Erythroblast (primary cell): ENCODE measurements at regions not wholly inside any gene's neighbourhood (a gene's known extent, or its start where the extent isn't known, plus 50 kb on each side); places are given as distances from the start of the nearest gene placed in this dataset.

Experiments
- GATA1 ChIP-seq: IDR thresholded peaks from 2 replicates; pipeline ENCODE4 v1.6.1; 2011; ENCODE audit warnings: low read depth, mild to moderate bottlenecking, control low read depth, low read length, moderate library complexity
- POLR2A ChIP-seq: IDR thresholded peaks from 2 replicates; pipeline ENCODE4 v1.6.1; 2011; ENCODE audit warnings: mild to moderate bottlenecking, low read length

GRCh38 chr7:47149208-47149839 lies 432.6 kb downstream of the TNS3 start:
- TF ChIP-seq POLR2A: no peak
- no peak for TF ChIP-seq GATA1
